GM18858 (cell line): ENCODE measurements at regions not wholly inside any gene's neighbourhood (a gene's known extent, or its start where the extent isn't known, plus 50 kb on each side); places are given as distances from the start of the nearest gene placed in this dataset.
"Not testable (repeated sequence)": the region's sequence is repeated elsewhere in the genome, so short reads cannot be mapped to it uniquely, and the experiment has no call there.

Experiments
- ATAC-seq: cut with Tn5 transposase; IDR thresholded peaks from one replicate; pipeline ENCODE4 v1.9.1; 2021; ENCODE audit not compliant: unreplicated experiment

DNA sequence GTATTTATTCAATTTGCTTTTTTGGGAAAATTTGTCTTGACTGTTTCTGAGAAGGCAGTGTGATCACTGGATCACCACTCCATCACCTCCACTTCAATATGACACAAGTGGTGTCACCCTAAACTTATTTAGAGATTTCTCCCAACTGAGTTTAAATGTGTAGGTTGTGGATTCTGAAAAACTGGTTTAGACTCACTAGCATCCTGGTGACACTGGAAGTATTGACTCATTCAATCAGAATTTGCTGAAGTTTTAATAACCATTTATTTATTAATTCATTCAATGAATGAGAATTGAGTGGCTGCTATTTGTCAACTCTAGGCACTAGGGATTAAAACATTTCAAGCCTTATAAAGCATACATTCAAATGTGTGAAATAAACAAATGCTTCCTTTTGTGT, 819.1 kb upstream of the EPHA5 start:
- no peak for ATAC-seq

GRCh38 chr4:66486068-66486467, 815.8 kb upstream of the EPHA5 start:
- ATAC-seq = no peak

- ATAC-seq = no peak
These were observed 811.9 kb upstream of the EPHA5 start for GRCh38 chr4:66482186-66482585.

DNA sequence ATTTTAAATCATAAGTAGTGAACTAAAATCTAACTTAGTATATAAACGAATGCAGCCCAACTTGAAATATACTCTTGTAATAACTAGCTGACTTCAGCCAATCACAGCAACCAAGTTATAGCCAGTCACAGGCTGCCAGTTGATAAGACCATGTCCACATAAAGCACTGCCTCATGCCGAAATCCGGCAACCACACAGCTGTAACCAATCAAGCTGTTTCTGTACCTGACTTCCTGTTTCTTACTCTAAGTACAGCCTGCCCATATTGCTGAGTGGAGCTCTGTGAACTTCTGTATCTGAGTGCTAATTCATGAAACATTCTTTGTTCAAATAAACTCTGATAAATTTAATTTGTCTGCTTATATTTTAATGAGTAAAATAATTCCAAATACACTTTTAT, 805.3 kb upstream of the EPHA5 start:
- no peak for ATAC-seq

DNA sequence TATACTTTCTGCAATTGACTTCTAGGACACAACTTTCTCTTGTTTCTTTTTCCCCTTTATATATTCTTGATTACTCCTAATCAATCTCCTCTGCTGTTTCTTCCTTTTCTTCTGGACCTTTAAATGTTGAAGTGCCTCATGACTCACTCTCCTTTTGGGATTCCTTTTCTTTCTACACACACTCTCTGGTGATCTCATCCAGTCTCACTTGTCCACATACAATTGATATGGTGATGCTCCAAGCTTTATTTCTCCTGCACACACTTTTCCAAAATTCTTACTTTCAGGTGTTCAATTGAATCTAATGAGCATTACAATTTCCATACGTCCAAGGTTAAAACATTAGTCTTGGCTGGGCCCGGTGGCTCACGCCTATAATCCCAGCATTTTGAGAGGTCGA, 794.8 kb upstream of the EPHA5 start:
- no peak for ATAC-seq

DNA sequence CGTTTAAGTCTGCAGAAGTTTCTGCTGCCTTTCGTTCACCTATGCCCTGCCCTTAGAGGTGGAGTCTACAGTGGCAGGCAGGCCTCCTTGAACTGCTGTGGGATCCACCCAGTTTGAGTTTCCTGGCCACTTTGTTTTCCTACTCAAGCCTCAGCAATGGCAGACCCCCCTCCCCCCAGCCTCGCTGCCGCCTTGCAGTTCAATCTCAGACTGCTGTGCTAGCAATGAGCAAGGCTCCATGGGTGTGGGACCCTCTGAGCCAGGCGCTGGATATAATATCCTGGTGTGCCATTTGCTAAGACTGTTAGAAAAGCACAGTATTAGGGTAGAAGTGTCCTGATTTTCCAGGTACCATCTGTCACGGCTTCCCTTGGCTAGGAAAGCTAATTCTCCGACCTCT, 792.6 kb upstream of the EPHA5 start:
- not testable (repeated sequence) for ATAC-seq

DNA sequence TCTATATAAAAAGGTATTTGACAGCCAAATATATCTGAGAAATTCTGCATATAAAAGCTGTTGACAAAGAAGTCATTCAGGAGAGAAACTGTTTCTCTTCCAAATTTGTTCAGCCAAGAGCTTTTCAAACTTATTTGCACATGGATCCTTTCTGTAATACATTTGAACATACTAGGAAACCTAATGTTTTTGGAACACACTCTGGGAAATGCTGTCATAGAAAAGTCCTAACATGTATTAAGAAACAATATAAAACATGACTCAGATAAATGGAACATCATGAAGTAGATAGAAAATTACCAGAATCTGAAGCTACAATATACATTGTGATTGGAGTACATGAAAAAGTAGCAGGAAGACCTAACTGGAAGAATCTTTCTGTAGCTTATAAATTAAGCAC, 781.5 kb upstream of the EPHA5 start:
- no peak for ATAC-seq

- no peak for ATAC-seq
These were observed 772.7 kb upstream of the EPHA5 start for GRCh38 chr4:66443008-66443407.

GRCh38 chr4:66439508-66439907, 769.2 kb upstream of the EPHA5 start:
- no peak for ATAC-seq

GRCh38 chr4:66433706-66434105, 763.4 kb upstream of the EPHA5 start:
- ATAC-seq = no peak

GRCh38 chr4:66430856-66431255, 760.6 kb upstream of the EPHA5 start:
- ATAC-seq = no peak

DNA sequence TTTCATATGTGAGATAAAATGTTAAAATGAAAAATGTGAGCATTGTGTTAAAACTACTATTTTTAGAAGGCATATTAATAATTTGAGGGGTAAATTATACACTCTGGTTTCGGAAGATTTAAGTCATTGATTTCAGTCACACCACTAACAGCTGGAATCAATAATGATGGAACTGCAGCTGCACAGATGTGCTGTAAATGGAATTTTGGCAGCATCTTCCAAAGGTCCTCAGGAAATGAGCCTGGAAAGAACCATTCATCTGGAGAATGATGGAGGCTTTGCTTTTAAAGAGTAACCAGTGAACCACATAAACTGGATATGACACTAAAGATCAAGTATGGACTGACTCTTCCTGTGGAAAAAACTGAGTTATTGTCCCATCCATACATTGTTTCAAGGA, 759.0 kb upstream of the EPHA5 start:
- no peak for ATAC-seq

DNA sequence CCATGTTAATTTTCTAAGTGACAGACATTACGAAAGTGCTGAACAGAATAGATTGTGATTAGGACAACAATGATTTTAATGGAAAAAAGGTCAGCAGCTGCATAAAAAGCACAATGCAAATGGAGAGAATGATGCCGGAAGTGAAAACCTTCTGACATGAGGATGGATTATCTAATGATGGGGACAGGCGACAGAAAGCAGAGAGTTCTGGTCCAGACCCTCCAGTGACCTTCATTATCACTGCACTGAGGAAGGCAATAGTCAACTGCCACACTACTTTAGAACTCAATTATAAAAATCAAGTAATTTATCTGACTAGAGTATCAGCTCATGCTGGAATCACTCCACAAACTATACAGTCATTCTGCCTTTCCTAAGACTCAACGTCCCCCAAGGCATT, 746.1 kb upstream of the EPHA5 start:
- no peak for ATAC-seq

DNA sequence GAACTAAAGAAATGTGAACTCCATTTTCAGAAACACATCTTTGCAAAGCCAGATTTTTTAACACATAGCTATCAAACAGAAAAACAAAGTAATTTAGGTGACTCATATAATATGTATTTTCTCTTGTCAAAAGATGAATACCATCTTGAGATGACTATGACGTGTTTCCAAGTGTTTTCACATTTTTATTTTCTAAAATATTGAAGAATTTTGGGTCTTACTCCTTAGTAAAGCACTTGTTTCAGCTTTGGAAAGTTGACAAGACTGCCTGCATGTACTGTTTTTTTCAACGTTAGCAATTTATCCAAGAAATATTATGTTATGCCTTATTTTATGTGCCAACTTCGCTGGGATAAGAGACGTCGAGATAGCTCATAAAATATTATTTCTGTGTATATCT, 733.9 kb upstream of the EPHA5 start:
- no peak for ATAC-seq

DNA sequence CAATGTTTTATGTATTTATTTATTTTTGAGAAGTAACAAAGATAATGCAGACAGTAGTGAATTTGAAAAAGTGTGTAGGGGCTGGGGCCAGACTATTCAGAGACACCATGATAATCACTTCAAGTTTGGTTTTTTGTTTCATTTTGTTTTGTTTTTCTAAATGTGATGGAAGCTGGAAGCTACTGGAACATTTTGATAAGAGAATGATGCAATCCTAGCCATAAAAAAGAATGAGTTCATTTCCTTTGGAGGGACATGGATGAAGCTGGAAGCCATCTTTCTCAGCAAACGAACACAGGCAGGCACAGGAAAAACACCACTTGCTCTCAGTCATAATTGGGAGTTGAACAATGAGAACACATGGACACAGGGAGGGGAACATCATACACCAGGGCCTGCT, 706.6 kb upstream of the EPHA5 start:
- no peak for ATAC-seq

DNA sequence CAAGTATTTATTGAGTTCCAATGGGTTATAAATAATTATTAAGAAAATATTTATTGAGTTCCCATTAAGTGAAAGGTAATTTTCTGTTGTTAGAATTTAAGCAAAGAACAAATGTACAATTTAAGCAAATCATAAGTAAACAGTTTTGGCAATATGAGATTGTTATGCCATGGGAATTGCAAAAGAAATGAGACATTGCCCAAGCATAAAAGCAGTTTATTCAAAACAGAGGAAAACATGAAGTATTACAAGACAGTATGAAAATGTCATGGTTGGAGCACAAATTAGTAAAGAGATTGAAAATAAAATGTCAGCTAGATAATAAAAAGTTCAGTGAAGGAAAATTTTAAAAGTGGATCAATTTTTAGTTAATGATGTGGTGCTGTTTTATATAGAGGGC, 706.1 kb upstream of the EPHA5 start:
- ATAC-seq = no peak

- ATAC-seq = no peak
These were observed 703.0 kb upstream of the EPHA5 start for GRCh38 chr4:66373268-66373667.

- ATAC-seq = no peak
These were observed 702.4 kb upstream of the EPHA5 start for GRCh38 chr4:66372706-66373105.

GRCh38 chr4:66367043-66367660, 696.9 kb upstream of the EPHA5 start:
- ATAC-seq = no peak

DNA sequence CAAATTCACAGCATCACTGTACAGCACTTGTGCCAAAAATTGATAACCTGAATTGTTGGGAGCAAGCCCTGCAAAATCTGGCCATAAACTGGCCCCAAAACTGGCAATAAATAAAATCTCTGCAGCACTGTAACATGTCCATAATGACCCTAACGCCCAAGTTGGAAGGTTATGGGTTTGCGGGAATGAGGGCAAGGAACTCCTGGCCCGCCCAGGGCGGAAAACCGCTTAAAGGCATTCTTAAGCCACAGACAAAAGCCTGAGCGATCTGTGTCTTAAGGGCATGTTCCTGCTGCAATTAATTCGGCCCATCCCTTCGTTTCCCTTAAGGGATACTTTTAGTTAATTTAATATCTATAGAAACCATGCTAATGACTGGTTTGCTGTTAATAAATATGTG, 690.1 kb upstream of the EPHA5 start:
- ATAC-seq = not testable (repeated sequence)

- ATAC-seq = no peak
These were observed 687.0 kb upstream of the EPHA5 start for GRCh38 chr4:66357316-66357715.

DNA sequence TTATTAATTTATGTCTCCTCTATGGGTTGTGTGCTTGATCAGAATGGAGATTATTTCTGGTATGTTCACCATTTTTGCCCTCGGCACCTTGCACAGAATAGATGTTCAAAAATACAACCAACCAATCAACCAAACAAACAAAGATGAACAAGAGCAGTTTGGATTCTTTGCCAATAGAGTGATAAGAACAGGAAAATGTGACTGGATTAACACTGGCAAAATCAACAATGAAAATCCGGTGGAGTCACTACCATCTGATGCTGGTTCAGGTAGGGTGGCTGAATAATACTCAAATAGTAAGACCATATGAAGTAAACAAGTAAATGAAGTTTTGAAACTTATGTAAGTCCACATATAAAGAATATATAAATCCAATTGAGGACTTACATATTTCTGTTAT, 685.0 kb upstream of the EPHA5 start:
- ATAC-seq = no peak

- ATAC-seq = no peak
These were observed 681.5 kb upstream of the EPHA5 start for GRCh38 chr4:66351761-66352160.
